PC-3 (cell line): ENCODE measurements at regions not wholly inside any gene's neighbourhood (a gene's known extent, or its start where the extent isn't known, plus 50 kb on each side); places are given as distances from the start of the nearest gene placed in this dataset.

ENCODE experiments used
- CTCF ChIP-seq: fragments of 300-600 bp; sonication (generic); conservative IDR thresholded peaks from 2 replicates; pipeline ENCODE4 v1.5.1; 2017; ENCODE audit warnings: antibody characterized with exemption, low read depth, mild to moderate bottlenecking, low read length
- EZH2 ChIP-seq: fragments of 300-600 bp; sonication (generic); IDR thresholded peaks from one replicate; pipeline ENCODE4 v1.6.1; 2017; ENCODE audit warnings: antibody characterized with exemption, mild to moderate bottlenecking, low read length; ENCODE audit not compliant: unreplicated experiment
- EZH2phosphoT487 ChIP-seq: fragments of 300-600 bp; sonication (generic); IDR thresholded peaks from 2 replicates; pipeline ENCODE4 v1.6.1; 2018; ENCODE audit warnings: mild to moderate bottlenecking, antibody characterized with exemption, low read length, borderline replicate concordance

- no peak for TF ChIP-seq CTCF
- no peak for TF ChIP-seq EZH2
- TF ChIP-seq EZH2phosphoT487: no peak
These were observed 324.9 kb upstream of the POU3F1 start for GRCh38 chr1:38371505-38371844.
